GM18511 (cell line): ENCODE measurements at regions not wholly inside any gene's neighbourhood (a gene's known extent, or its start where the extent isn't known, plus 50 kb on each side); places are given as distances from the start of the nearest gene placed in this dataset.

Experiments used
- ATAC-seq: cut with Tn5 transposase; IDR thresholded peaks from one replicate; pipeline ENCODE4 v1.9.1; 2021; ENCODE audit warnings: mild to moderate bottlenecking, moderate library complexity; ENCODE audit not compliant: unreplicated experiment

GRCh38 chr5:114018186-114018585 lies 343.7 kb upstream of the KCNN2 start:
- no peak for ATAC-seq

GRCh38 chr5:114038756-114039155 lies 323.1 kb upstream of the KCNN2 start:
- ATAC-seq, result no peak

GRCh38 chr5:114050087-114050486 lies 311.8 kb upstream of the KCNN2 start:
- no peak for ATAC-seq

DNA sequence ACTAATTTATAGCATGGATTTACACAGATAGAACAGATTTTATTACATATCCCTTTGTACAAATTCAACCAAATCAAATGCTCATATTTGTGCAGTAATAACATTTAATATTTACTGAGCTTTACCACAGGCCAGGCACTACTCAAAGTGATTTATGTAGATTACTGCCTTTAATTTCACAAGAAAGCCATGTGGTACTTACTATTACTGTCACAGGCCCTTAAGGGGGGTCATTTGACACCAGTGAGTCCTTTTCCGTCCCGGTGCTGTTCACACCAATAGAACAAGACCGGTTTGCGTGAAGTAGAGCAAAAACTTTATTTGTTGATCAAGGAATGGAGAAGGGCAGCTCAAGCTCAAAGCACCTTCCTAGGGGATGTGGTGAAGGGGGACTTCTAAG lies 308.5 kb upstream of the KCNN2 start:
- ATAC-seq, result no peak

DNA sequence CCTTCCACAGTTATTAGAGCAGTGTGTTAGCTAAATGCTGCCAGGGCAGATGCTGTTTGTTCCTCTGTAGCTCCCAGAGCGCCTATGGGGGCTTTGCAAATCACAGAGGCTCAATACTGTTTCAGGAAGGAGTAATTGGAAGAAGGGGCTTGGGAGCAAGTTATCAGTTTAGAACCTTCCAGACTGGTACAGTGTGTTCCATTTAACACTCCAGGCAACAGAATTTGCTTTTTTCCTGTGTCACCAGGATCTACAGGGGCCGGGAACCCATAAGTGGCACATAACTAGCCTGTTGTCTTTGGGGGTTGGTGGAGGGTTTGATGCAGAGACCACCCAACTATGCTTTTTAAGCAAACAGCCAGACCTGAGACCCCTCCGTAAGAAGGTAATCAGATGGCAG lies 307.3 kb upstream of the KCNN2 start:
- no peak for ATAC-seq

DNA sequence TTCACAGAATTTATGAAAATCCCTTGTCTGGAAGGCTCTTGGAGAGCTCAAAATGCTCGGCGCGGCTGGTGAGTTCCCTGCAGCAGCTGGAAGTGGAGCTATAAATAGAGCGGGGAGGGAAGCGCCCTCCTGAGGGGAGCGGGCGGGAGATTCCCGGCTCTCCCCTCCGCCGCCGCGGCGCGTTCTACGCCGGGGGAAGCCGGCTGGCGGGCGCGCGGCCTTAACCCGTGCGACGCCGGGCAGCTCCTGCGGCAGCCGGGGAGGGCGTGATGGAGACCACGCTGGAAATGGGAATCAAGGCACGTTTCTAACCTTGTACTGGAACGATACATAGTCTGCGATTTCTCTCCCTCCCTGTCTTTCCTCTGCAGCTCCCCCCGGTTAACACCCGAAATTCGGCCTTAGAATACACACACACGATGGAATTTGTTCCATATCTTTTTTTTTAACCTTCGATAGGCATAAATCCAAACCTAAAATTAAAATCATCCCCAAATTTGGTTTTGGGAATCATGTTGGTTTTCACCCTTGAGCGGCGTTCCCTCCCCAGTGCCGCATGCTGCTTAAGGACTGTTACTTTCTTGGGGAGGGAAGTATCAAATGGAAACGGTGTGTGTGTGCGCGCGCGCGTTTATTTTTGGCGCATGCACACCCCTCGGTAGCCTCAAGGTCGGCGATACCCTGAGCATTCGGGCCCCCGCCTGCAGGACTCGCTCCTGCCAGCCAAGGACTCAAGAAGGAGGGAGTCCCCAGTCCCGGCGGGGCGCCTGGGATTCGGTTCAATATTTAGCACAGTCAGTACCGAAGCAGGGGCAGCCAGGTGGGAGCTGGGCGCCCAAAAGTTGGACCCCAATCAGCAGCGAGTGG lies 306.3 kb upstream of the KCNN2 start:
- no peak for ATAC-seq

DNA sequence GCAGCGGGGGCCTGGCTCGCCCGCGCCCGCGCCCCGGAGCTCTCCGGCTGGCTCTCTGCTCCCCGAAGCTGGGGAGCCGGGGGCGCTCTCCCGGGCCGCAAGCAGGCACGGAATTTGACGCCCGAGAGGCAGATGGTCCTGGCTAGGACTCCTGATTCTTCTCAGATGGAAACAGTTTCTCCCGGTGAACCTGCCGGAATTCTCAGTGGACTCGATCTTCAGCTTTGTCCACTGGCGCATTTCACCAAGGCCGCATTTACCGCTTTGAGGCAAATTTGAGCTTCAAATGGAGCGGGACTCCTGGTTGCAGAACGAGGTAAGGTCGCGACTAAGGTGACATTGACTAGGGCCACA lies 305.7 kb upstream of the KCNN2 start:
- ATAC-seq, result no peak

DNA sequence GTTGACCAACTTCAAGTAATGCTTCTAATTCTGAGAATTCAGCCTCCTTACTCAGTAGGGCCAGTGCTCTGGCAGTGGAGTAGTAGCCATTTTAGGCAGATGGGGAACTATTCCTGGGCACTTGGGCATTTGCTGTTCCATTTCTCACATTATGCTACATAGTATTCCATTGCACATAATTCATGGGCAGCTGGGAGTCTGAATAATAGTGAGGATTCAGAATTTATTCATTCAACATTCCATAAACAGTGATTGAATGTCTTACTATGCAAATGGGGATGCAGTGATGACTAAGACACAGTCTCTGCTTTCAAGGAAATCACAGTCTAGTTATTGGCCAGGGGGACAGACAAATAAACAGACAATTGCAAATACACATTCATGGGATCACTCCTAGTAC lies 301.0 kb upstream of the KCNN2 start:
- ATAC-seq, result no peak

DNA sequence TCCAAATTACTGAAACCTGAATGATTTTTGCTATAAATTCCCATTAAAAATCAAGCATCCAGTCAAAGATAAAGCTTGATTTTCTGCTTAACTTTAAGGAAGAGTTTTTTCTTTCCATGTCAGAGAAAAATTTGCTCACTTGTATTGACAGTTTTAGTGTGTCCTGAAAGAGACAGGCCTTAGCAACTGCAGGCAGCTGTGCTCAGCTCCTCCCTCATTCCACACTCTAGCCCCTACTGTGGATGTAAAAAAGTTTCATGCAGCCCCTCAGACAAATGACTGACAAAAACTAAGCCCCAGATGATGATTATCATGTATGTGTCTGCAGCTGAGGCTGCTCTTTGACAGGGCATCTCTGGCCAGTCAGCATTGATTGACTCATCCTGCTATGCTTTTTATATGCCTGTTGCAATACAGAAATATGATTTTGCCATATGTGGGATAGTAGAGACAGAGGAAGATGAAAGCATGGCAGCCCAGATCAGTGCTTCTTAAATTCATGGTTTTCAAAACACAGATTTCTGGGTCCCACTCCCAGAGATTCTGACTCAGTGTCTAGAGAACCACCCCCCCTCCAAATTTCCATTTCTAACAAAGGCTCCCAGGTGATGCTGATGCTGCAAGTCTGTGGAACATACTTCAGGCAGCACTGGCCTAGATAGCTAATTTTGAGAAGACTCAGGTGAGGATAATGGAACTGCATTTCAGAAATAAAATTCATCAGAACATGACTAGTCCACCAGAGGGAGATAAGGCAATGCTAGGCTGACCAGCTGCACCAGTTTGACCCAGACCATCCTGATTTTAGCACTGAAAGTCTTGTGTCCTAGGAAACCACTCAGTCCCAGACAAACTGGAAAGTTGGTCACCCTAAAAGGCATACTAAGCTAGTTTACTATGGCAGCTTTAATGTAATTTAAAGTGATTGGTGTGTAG lies 298.7 kb upstream of the KCNN2 start:
- no peak for ATAC-seq

GRCh38 chr5:114065912-114066311 lies 296.0 kb upstream of the KCNN2 start:
- ATAC-seq, result no peak

- no peak for ATAC-seq
Measured at GRCh38 chr5:114070093-114070722, 291.7 kb upstream of the KCNN2 start.

DNA sequence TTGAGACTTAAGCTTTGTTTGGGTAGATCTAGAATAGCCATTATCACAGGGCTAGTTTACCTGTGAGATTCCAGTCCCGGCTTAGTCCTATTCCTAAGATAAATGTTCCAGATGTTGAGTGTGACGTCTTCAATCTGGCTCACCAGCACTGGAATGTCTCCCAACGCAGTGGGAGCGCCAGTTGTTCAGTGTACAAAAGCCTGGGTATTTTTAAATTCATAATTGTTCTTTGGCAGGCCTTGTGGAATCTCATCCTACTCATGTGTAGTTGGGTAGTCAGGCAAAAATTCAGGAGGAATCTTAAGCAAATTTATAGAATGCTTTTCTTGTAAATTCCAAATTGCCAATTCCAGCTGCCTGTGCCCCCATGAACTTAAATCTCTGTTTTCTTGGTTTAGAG lies 272.6 kb upstream of the KCNN2 start:
- ATAC-seq, result no peak

GRCh38 chr5:114097570-114097969 lies 264.3 kb upstream of the KCNN2 start:
- ATAC-seq, result no peak

DNA sequence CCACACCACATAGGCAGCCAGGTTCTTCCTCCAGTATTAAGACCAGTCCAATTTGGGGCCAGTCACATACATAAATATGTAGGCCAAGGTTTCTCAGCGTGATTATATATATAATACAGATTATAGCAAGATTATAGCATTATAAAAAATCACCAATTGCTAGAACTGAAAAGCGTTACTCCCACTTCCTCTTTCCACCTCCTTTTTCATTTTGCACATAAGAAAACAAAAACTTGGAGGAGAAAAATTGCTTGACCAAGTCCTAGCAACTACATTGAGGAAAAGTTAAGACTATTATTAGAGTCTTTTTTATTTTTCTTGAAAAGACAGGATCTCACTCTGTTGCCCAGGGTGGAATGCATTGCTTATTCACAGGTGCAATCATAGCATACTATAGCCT lies 262.7 kb upstream of the KCNN2 start:
- ATAC-seq, result no peak

GRCh38 chr5:114101153-114101552 lies 260.7 kb upstream of the KCNN2 start:
- ATAC-seq, result peak; percentile 89

GRCh38 chr5:114113604-114114003 lies 248.3 kb upstream of the KCNN2 start:
- ATAC-seq, result no peak

- no peak for ATAC-seq
Measured at GRCh38 chr5:114116981-114117380, 244.9 kb upstream of the KCNN2 start.

DNA sequence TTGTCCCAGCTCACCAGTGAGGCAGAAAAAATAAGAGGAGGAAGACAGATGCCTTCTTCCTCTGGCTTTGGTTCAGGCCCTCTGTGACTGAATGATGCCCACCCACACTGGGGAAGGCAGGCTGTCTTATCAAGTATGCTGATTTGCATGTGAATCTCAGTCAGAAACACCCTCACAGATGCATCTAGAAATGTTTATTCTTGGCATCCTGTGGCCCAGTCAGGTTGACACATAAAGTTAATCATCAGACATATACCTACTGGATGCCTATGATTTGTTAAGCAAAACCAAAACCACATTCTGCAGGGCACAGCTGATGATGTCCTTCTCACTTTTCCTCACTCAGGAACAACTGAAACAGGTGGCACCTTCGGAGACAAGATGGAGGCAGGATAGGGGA lies 243.4 kb upstream of the KCNN2 start:
- ATAC-seq, result peak; percentile 80

DNA sequence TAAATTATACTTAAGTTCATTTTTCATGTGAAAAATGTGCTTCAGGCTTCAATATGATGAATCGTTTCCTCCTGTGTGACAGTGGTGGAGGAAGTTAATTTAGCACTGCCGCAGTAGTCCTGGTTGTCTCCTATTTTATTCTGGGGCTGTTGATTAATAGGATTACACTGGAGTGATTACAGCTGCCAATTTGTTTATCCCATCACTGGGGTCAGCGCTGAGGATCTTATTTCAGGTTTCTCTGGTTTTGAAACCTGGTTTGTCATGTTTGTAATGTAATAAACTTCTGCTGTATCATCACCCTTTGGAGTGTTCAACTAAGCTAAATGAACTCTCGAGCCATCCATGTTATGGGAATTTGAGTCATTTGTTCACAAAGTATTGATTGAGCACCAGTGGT lies 241.7 kb upstream of the KCNN2 start:
- no peak for ATAC-seq

- ATAC-seq, result no peak
Measured at GRCh38 chr5:114122852-114123251, 239.0 kb upstream of the KCNN2 start.

DNA sequence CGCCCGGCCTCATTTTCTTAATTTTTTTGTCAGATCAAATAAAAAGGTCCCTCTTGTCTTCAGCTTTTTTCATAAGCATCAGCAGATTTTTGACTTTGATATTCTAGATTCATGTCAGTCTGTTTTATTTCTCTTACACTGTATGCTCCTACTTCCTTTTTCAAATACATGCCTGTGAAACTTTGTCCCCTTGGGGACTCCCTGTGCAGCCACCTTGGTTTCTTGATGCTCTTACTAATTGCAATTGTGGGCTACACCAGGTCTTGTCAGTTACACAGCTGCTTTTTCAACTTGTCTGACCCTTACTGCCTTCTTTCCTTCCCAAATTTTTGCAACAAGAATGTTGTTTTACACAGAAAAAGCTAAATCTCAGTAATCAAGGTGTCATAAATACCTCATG lies 238.2 kb upstream of the KCNN2 start:
- ATAC-seq, result peak; percentile 57

GRCh38 chr5:114146398-114146797 lies 215.5 kb upstream of the KCNN2 start:
- ATAC-seq, result no peak
